ENCODE measurements at regions not wholly inside any gene's neighbourhood (a gene's known extent, or its start where the extent isn't known, plus 50 kb on each side); places are given as distances from the start of the nearest gene placed in this dataset.

GRCh38 chr20:22805996-22806395, 221.6 kb upstream of the FOXA2 start:
- TF ChIP-seq CTCF (IDR thresholded peaks at IDR 0.05): no peak
- no peak for TF ChIP-seq EZH2 (IDR thresholded peaks at IDR 0.05)
- TF ChIP-seq EZH2phosphoT487 (IDR thresholded peaks at IDR 0.05): no peak
